Activated naive CD4-positive, alpha-beta T cell treated with anti-CD3 and anti-CD28 coated beads, Interleukin-2, amount 50 U/mL, for 16 hours (primary cell): ENCODE measurements at regions not wholly inside any gene's neighbourhood (a gene's known extent, or its start where the extent isn't known, plus 50 kb on each side); places are given as distances from the start of the nearest gene placed in this dataset.
"Not testable (repeated sequence)": the region's sequence is repeated elsewhere in the genome, so short reads cannot be mapped to it uniquely, and the experiment has no call there.

ENCODE experiments used
- DNase-seq: peaks from one replicate; pipeline ENCODE4 v3.0.0-alpha.2; 2020

- DNase-seq = no peak
Observed at GRCh38 chr5:30572279-30572678, 621.2 kb upstream of the CDH6 start.

- DNase-seq = no peak
Observed at GRCh38 chr5:30561771-30562170, 631.7 kb upstream of the CDH6 start.

GRCh38 chr5:30551618-30552017 is 641.9 kb upstream of the CDH6 start:
- no peak for DNase-seq

GRCh38 chr5:30548580-30549305 is 644.7 kb upstream of the CDH6 start:
- DNase-seq = no peak

- no peak for DNase-seq
Observed at GRCh38 chr5:30540150-30540549, 653.3 kb upstream of the CDH6 start.

GRCh38 chr5:30539004-30539634 is 654.4 kb upstream of the CDH6 start:
- DNase-seq = no peak

- DNase-seq = no peak
Observed at GRCh38 chr5:30525353-30525752, 668.1 kb upstream of the CDH6 start.

- DNase-seq = no peak
Observed at GRCh38 chr5:30524428-30524827, 669.1 kb upstream of the CDH6 start.

- DNase-seq = no peak
Observed at GRCh38 chr5:30523061-30523460, 670.4 kb upstream of the CDH6 start.

- no peak for DNase-seq
Observed at GRCh38 chr5:30505014-30505886, 688.2 kb upstream of the CDH6 start.

- DNase-seq = no peak
Observed at GRCh38 chr5:30502277-30502676, 691.2 kb upstream of the CDH6 start.

- no peak for DNase-seq
Observed at GRCh38 chr5:30501065-30501464, 692.4 kb upstream of the CDH6 start.

GRCh38 chr5:30500513-30500912 is 693.0 kb upstream of the CDH6 start:
- DNase-seq = no peak

- no peak for DNase-seq
Observed at GRCh38 chr5:30499402-30499801, 694.1 kb upstream of the CDH6 start.

- DNase-seq = no peak
Observed at GRCh38 chr5:30498972-30499371, 694.5 kb upstream of the CDH6 start.

- not testable (repeated sequence) for DNase-seq
Observed at GRCh38 chr5:30498509-30498908, 695.0 kb upstream of the CDH6 start.

- not testable (repeated sequence) for DNase-seq
Observed at GRCh38 chr5:30494113-30494512, 699.4 kb upstream of the CDH6 start.

GRCh38 chr5:30479104-30479503 is 714.4 kb upstream of the CDH6 start:
- no peak for DNase-seq

- no peak for DNase-seq
Observed at GRCh38 chr5:30475429-30475828, 718.1 kb upstream of the CDH6 start.

GRCh38 chr5:30469691-30470090 is 723.8 kb upstream of the CDH6 start:
- DNase-seq = no peak

GRCh38 chr5:30458681-30459080 is 734.8 kb upstream of the CDH6 start:
- no peak for DNase-seq

- not testable (repeated sequence) for DNase-seq
Observed at GRCh38 chr5:30455484-30455883, 738.0 kb upstream of the CDH6 start.

- no peak for DNase-seq
Observed at GRCh38 chr5:30453168-30453567, 740.3 kb upstream of the CDH6 start.

GRCh38 chr5:30450153-30450552 is 743.3 kb upstream of the CDH6 start:
- no peak for DNase-seq
